GM12878 (cell line): ENCODE measurements at regions not wholly inside any gene's neighbourhood (a gene's known extent, or its start where the extent isn't known, plus 50 kb on each side); places are given as distances from the start of the nearest gene placed in this dataset.

Experiments
- ATAC-seq: fragments of 200-7000 bp; cut with Tn5 transposase; 3 replicates; pipeline ENCODE4 v1.9.1; 2020; ENCODE audit warnings: mild to moderate bottlenecking, moderate library complexity
- BruUV-seq: library from RNA; stranded (reverse); fragments of 400-500 nt; replicated peaks from 2 replicates; lab custom pipeline; 2021; lab: Mats Ljungman, UMichigan
- CTCF ChIA-PET: fragments of 300-600 bp; sonication (Branson Sonifier 250); formaldehyde crosslinking; extraction: SDS; loops from one replicate; lab custom pipeline; 2021; ENCODE audit warnings: inconsistent platforms; lab: Yijun Ruan, JAX
- POLR2A ChIA-PET: fragments of 350-600 bp; formaldehyde crosslinking; extraction: SDS; loops from one replicate; lab custom pipeline; 2021; ENCODE audit warnings: inconsistent platforms; lab: Charles Lee
- RAD21 ChIA-PET: fragments of 300-600 bp; sonication (Branson Sonifier 250); formaldehyde crosslinking; loops from one replicate; lab custom pipeline; 2023; ENCODE audit warnings: antibody characterized with exemption; ENCODE audit not compliant: unreplicated experiment; lab: Charles Lee
- SMC1A ChIA-PET: fragments of 300-600 bp; sonication (Branson Sonifier 250); formaldehyde crosslinking; loops from one replicate; lab custom pipeline; 2023; ENCODE audit not compliant: unreplicated experiment, uncharacterized antibody; lab: Charles Lee
- DNase-seq: peaks from one replicate; pipeline ENCODE4 v3.0.0-alpha.2; 2011; ENCODE audit warnings: low read depth, low spot score
- FAIRE-seq: peaks from 3 replicates; lab custom pipeline; 2011; peaks lifted over from hg19 to GRCh38; lab: Jason Lieb, UNC
- H2AFZ ChIP-seq: 2 replicates; pipeline ENCODE4 v1.6.0; 2011; ENCODE audit warnings: low read depth, low read length, control low read depth; ENCODE audit not compliant: control insufficient read depth
- H3K27ac ChIP-seq: 2 replicates; pipeline ENCODE4 v1.5.1; 2011; ENCODE audit warnings: control low read depth; ENCODE audit not compliant: control insufficient read depth, insufficient read depth
- H3K27me3 ChIP-seq, 2 experiments: replicated peaks in 1 of 2; 2 replicates each; pipeline versions ENCODE4 v1.6.0 to v1.6.1; 2011; ENCODE audit warnings: low read length in 1 of 2; ENCODE audit not compliant: control insufficient read depth in 2 of 2, insufficient read depth in 2 of 2
- H3K36me3 ChIP-seq, 2 experiments: 2 replicates each; pipeline ENCODE4 v1.5.1; 2011; ENCODE audit warnings: low read length in 1 of 2; ENCODE audit not compliant: control insufficient read depth in 2 of 2, insufficient read depth in 2 of 2
- H3K4me1 ChIP-seq: 2 replicates; pipeline ENCODE4 v1.6.1; 2011; ENCODE audit warnings: mild to moderate bottlenecking, low read length, moderate library complexity, mixed read lengths; ENCODE audit not compliant: control insufficient read depth, insufficient read depth
- H3K4me2 ChIP-seq: 2 replicates; pipeline ENCODE4 v1.6.0; 2011; ENCODE audit warnings: control low read depth; ENCODE audit not compliant: control insufficient read depth, insufficient read depth
- H3K4me3 ChIP-seq: fragments of 200-600 bp; sonication (generic); 2 replicates; pipeline ENCODE4 v1.5.1; 2016
- H3K79me2 ChIP-seq: 2 replicates; pipeline ENCODE4 v1.6.0; 2011; ENCODE audit warnings: low read length; ENCODE audit not compliant: control insufficient read depth, insufficient read depth
- H3K9ac ChIP-seq: 2 replicates; pipeline ENCODE4 v1.8.0; 2011; ENCODE audit warnings: low read length, control low read depth, mixed read lengths; ENCODE audit not compliant: control insufficient read depth, insufficient read depth
- H3K9me3 ChIP-seq: replicated peaks from 3 replicates; pipeline ENCODE4 v1.5.1; 2011; ENCODE audit warnings: mild to moderate bottlenecking, low read length; ENCODE audit not compliant: control insufficient read depth, insufficient read depth
- H4K20me1 ChIP-seq: 2 replicates; pipeline ENCODE4 v1.6.0; 2011; ENCODE audit not compliant: control insufficient read depth, insufficient read depth
- BRCA1 ChIP-seq: IDR thresholded peaks from 2 replicates; pipeline ENCODE4 v1.6.1; 2011; ENCODE audit warnings: low read depth, low read length, improper control_type of control experiment
- CHD2 ChIP-seq: IDR thresholded peaks from 2 replicates; pipeline ENCODE4 v1.6.1; 2011; ENCODE audit warnings: low read depth, low read length, improper control_type of control experiment, borderline replicate concordance
- FOXM1 ChIP-seq: IDR thresholded peaks from 2 replicates; pipeline ENCODE4 v1.6.1; 2012; ENCODE audit warnings: low read depth, mild to moderate bottlenecking, inconsistent platforms, low read length, moderate library complexity
- LARP7 ChIP-seq: fragments of 450-650 bp; IDR thresholded peaks from 2 replicates; pipeline ENCODE4 v1.6.1; 2017; ENCODE audit warnings: mild to moderate bottlenecking
- MEF2A ChIP-seq: IDR thresholded peaks from 2 replicates; pipeline ENCODE4 v1.6.1; 2011; ENCODE audit warnings: low read depth, mild to moderate bottlenecking, low read length, moderate library complexity; ENCODE audit not compliant: insufficient read depth
- MEF2B ChIP-seq: fragments of 450-650 bp; IDR thresholded peaks from 2 replicates; pipeline ENCODE4 v1.6.1; 2018; ENCODE audit warnings: mild to moderate bottlenecking, moderate library complexity; ENCODE audit not compliant: partially characterized antibody, poor library complexity, severe bottlenecking
- MTA3 ChIP-seq: IDR thresholded peaks from 2 replicates; pipeline ENCODE4 v1.6.1; 2012; ENCODE audit warnings: low read length, inconsistent platforms, borderline replicate concordance
- NFIC ChIP-seq: IDR thresholded peaks from 2 replicates; pipeline ENCODE4 v1.6.1; 2012; ENCODE audit warnings: low read depth, mild to moderate bottlenecking, inconsistent platforms, low read length, moderate library complexity
- NRF1 ChIP-seq: conservative IDR thresholded peaks from 2 replicates; pipeline ENCODE4 v1.6.1; 2011; ENCODE audit warnings: mild to moderate bottlenecking, low read depth, low read length, improper control_type of control experiment
- POLR2AphosphoS2 ChIP-seq: IDR thresholded peaks from 2 replicates; pipeline ENCODE4 v1.6.1; 2011; ENCODE audit warnings: low read depth, mild to moderate bottlenecking, low read length, improper control_type of control experiment, moderate library complexity
- RAD21 ChIP-seq: IDR thresholded peaks from 2 replicates; pipeline ENCODE4 v1.6.1; 2011; ENCODE audit warnings: mild to moderate bottlenecking, low read depth, low read length, moderate library complexity; ENCODE audit not compliant: insufficient read depth
- RCOR1 ChIP-seq: conservative IDR thresholded peaks from 2 replicates; pipeline ENCODE4 v1.6.1; 2012; ENCODE audit warnings: low read depth, low read length, improper control_type of control experiment
- RUNX3 ChIP-seq: IDR thresholded peaks from 2 replicates; pipeline ENCODE4 v1.6.1; 2012; ENCODE audit warnings: low read length, inconsistent platforms
- SMC3 ChIP-seq: IDR thresholded peaks from 2 replicates; pipeline ENCODE4 v1.6.1; 2011; ENCODE audit warnings: low read length, improper control_type of control experiment, borderline replicate concordance
- TBL1XR1 ChIP-seq: IDR thresholded peaks from 2 replicates; pipeline ENCODE4 v1.6.1; 2012; ENCODE audit warnings: low read depth, low read length, improper control_type of control experiment
- ZZZ3 ChIP-seq: IDR thresholded peaks from 2 replicates; pipeline ENCODE4 v1.6.1; 2011; ENCODE audit warnings: low read depth; ENCODE audit not compliant: control insufficient read depth, insufficient read length
- WGBS: methylation state at CpG from one replicate; pipeline ENCODE4 v1.1.6; 2016; ENCODE audit warnings: low lambda C conversion rate; ENCODE audit not compliant: insufficient replicate concordance, insufficient coverage; ENCODE audit errors: missing lambda C conversion rate; 5-methylcytosine and 5-hydroxymethylcytosine counted together
- in situ Hi-C: fragments of 300-500 bp; cut with MboI; formaldehyde crosslinking; loops from 9 replicates; pipeline ENCODE4 v1.14.3; 2018; ENCODE audit warnings: mixed read lengths
- intact Hi-C: fragments of 100-400 bp; cut with micrococcal nuclease; formaldehyde crosslinking; loops from one replicate; pipeline ENCODE4 v1.14.2; 2022; ENCODE audit not compliant: unreplicated experiment
- TF ChIP-seq, protein P1 (sequence below): fragments of 450-650 bp; IDR thresholded peaks from 2 replicates; pipeline ENCODE4 v1.6.1; 2016; ENCODE audit warnings: mild to moderate bottlenecking
- TF ChIP-seq, protein P2 (sequence below): IDR thresholded peaks from 2 replicates; pipeline ENCODE4 v1.6.1; 2012; ENCODE audit warnings: low read depth, low read length, improper control_type of control experiment
- TF ChIP-seq, protein P3 (sequence below), 3 experiments: IDR thresholded peaks in 2 of 3; conservative IDR thresholded peaks in 1 of 3; 2 replicates each; pipeline ENCODE4 v1.5.1; 2011; ENCODE audit warnings: low read depth in 3 of 3, low read length in 3 of 3, mild to moderate bottlenecking in 3 of 3, control low read depth in 2 of 3, moderate library complexity in 2 of 3, inconsistent platforms in 1 of 3, mixed read lengths in 1 of 3; ENCODE audit not compliant: control insufficient read depth in 2 of 3, insufficient read depth in 1 of 3; ENCODE audit errors: extremely low read depth in 1 of 3

DNA sequence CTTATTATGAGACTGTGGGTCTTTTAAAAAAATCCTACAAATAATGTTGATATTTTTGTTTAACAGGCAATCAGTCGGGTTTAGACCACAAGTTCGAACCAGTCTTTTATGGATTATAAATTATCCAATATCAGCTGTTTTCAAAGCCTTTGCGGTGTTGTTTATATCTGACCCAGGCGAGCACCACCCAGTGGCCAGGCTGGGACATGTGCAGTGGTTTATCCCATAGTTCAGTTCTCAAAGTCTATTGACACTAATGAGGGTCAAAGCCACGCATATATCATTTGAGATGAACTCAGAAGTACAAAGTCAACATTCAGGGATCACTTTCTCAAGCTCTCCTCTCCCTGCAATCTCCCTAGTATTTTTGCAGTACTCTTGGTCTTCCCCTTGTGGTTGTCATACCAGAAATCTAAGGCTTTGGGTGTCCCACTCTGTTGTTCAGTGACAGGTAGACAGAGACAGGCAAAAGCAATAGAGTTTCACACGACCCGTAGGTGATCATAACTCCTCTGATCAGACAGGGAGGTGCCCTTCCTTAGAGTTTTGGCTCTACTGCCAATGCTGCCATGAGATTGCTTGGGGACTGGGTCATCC, 117.4 kb upstream of the POM121L12 start:
- H3K36me3 ChIP-seq, result no peaks in the 10 kb centered on the region
- RAD21 ChIA-PET, result no interaction called here
- H3K27ac ChIP-seq, result no peak overlapping the region
- DNase-seq, result no peak
- FAIRE-seq, result no peak
- intact Hi-C loops, result loop anchor here (5.0 kb wide), 1 partner anchor 1486 kb away; no protein-coding TSS in a partner anchor
- BruUV-seq, result no TSS peak
- no peak overlapping the region for H3K9ac ChIP-seq
- H3K27me3 ChIP-seq, result no peaks in the 10 kb centered on the region
- CTCF ChIA-PET, result no interaction called here
- TF ChIP-seq, protein P1, sequence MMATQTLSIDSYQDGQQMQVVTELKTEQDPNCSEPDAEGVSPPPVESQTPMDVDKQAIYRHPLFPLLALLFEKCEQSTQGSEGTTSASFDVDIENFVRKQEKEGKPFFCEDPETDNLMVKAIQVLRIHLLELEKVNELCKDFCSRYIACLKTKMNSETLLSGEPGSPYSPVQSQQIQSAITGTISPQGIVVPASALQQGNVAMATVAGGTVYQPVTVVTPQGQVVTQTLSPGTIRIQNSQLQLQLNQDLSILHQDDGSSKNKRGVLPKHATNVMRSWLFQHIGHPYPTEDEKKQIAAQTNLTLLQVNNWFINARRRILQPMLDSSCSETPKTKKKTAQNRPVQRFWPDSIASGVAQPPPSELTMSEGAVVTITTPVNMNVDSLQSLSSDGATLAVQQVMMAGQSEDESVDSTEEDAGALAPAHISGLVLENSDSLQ, result no peak
- no peak for TF ChIP-seq NFIC
- TF ChIP-seq MTA3, result no peak
- no peak for TF ChIP-seq LARP7
- TF ChIP-seq TBL1XR1, result no peak
- no peak for TF ChIP-seq NRF1
- no peak for TF ChIP-seq BRCA1
- no peak for TF ChIP-seq ZZZ3
- TF ChIP-seq RAD21, result peak; percentile 29; the same call in 1 of the 2 replicates
- no peak for TF ChIP-seq MEF2B
- TF ChIP-seq, protein P2, sequence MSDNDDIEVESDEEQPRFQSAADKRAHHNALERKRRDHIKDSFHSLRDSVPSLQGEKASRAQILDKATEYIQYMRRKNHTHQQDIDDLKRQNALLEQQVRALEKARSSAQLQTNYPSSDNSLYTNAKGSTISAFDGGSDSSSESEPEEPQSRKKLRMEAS, result no peak
- no peak for TF ChIP-seq RUNX3
- peak; percentile 4; the same call in 1 of the 2 replicates for TF ChIP-seq SMC3
- TF ChIP-seq CHD2, result no peak
- no peak for TF ChIP-seq MEF2A
- no peak for TF ChIP-seq POLR2AphosphoS2
- no peak for TF ChIP-seq RCOR1
- no peak for TF ChIP-seq FOXM1
- TF ChIP-seq, protein P3, sequence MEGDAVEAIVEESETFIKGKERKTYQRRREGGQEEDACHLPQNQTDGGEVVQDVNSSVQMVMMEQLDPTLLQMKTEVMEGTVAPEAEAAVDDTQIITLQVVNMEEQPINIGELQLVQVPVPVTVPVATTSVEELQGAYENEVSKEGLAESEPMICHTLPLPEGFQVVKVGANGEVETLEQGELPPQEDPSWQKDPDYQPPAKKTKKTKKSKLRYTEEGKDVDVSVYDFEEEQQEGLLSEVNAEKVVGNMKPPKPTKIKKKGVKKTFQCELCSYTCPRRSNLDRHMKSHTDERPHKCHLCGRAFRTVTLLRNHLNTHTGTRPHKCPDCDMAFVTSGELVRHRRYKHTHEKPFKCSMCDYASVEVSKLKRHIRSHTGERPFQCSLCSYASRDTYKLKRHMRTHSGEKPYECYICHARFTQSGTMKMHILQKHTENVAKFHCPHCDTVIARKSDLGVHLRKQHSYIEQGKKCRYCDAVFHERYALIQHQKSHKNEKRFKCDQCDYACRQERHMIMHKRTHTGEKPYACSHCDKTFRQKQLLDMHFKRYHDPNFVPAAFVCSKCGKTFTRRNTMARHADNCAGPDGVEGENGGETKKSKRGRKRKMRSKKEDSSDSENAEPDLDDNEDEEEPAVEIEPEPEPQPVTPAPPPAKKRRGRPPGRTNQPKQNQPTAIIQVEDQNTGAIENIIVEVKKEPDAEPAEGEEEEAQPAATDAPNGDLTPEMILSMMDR (IDR thresholded peaks at IDR 0.05 in 2 of 3, conservative IDR thresholded peaks at IDR 0.05 in 1 of 3; ENCODE audit: control insufficient read depth in 2 of 3, extremely low read depth in 1 of 3, insufficient read depth in 1 of 3, low read depth in 3 of 3, low read length in 3 of 3), result peak; percentile 10 to 35 (median 21); a peak in 3 of 6 replicates
- no peaks in the 10 kb centered on the region for H3K79me2 ChIP-seq
- no peaks in the 10 kb centered on the region for H3K9me3 ChIP-seq
- no peaks in the 10 kb centered on the region for H3K4me1 ChIP-seq
- in situ Hi-C loops, result no loop called here
- H3K4me3 ChIP-seq, result no peak overlapping the region
- 26% methylated on average over 7 of the region's 7 CpGs for WGBS
- POLR2A ChIA-PET, result no interaction called here
- no peak overlapping the region for H3K4me2 ChIP-seq
- no peak overlapping the region for H2AFZ ChIP-seq
- no peaks in the 10 kb centered on the region for H4K20me1 ChIP-seq
- SMC1A ChIA-PET, result no interaction called here
- ATAC-seq, result peak; percentile 41; the same call in 1 of the 3 replicates
